ENCODE measurements at regions not wholly inside any gene's neighbourhood (a gene's known extent, or its start where the extent isn't known, plus 50 kb on each side); places are given as distances from the start of the nearest gene placed in this dataset.

- no TSS peak for BruUV-seq (replicated peaks)
- in situ Hi-C loops (cut with HindIII; ENCODE audit: extremely low pct_ligation_motif_present, low pct_unique_long_range_greater_than_20kb) (no loop called here), intact Hi-C loops (cut with micrococcal nuclease; ENCODE audit: unreplicated experiment) (no loop called here)
- DNase-seq (ENCODE audit: low spot score) (no peak), FAIRE-seq (no peak), ATAC-seq (no peak)
- Histone ChIP-seq H4K20me1 (ENCODE audit: insufficient read depth, low read length) (no peaks in the 10 kb centered on the region), H3K4me3 (replicated peaks in 1 of 3; ENCODE audit: insufficient read depth in 1 of 3, low read depth in 2 of 3, low read length in 3 of 3) (no peak overlapping the region), H3K9ac (ENCODE audit: insufficient read depth, low read depth, low read length) (no peak overlapping the region), H3K9me3 (ENCODE audit: low read length) (no peaks in the 10 kb centered on the region), H3K36me3 (replicated peaks in 1 of 2; ENCODE audit: control insufficient read depth in 1 of 2, insufficient read depth in 2 of 2, low read length in 2 of 2) (no peaks in the 10 kb centered on the region), H3K4me2 (ENCODE audit: low read depth, low read length) (no peak overlapping the region), H3K79me2 (ENCODE audit: insufficient read depth, low read length) (no peaks in the 10 kb centered on the region), H3K27ac (ENCODE audit: extremely low read length, insufficient read depth, low read length) (no peak overlapping the region), H3K4me1 (ENCODE audit: insufficient read depth, low read length) (no peaks in the 10 kb centered on the region), H2AFZ (ENCODE audit: low read length) (no peak overlapping the region), H3K27me3 (ENCODE audit: control insufficient read depth in 1 of 2, insufficient read depth in 2 of 2, low read length in 2 of 2) (peaks cover 4 to 30% of the 10 kb centered on the region in 2 experiments)
- CTCF ChIA-PET (ENCODE audit: low intra/inter-chr PET ratio, low total read pairs), result no interaction called here
- TF ChIP-seq PBX2 (CRISPR knock-in tag; IDR thresholded peaks at IDR 0.05), result no peak
- no peak for TF ChIP-seq SP2 (CRISPR knock-in tag; IDR thresholded peaks at IDR 0.05)
- no peak for TF ChIP-seq HNF4A (CRISPR knock-in tag; IDR thresholded peaks at IDR 0.05)
- no peak for TF ChIP-seq ZNF414 (CRISPR knock-in tag; IDR thresholded peaks at IDR 0.05)
- no peak for TF ChIP-seq TIGD3 (CRISPR knock-in tag; IDR thresholded peaks at IDR 0.05; ENCODE audit: borderline replicate concordance)
- TF ChIP-seq ZNF660 (CRISPR knock-in tag; IDR thresholded peaks at IDR 0.05; ENCODE audit: borderline replicate concordance, low read depth), result no peak
- no peak for TF ChIP-seq TEAD2 (CRISPR knock-in tag; IDR thresholded peaks at IDR 0.05)
- TF ChIP-seq ZBTB37 (CRISPR knock-in tag; IDR thresholded peaks at IDR 0.05), result no peak
- TF ChIP-seq ZNF639 (CRISPR knock-in tag; conservative IDR thresholded peaks at IDR 0.05), result no peak
- TF ChIP-seq MXD1 (CRISPR knock-in tag; IDR thresholded peaks at IDR 0.05), result no peak
- no peak for TF ChIP-seq KDM4B (CRISPR knock-in tag; IDR thresholded peaks at IDR 0.05)
- no peak for TF ChIP-seq ZSCAN25 (CRISPR knock-in tag; IDR thresholded peaks at IDR 0.05)
- TF ChIP-seq TP53 (CRISPR knock-in tag; conservative IDR thresholded peaks at IDR 0.05), result no peak
- TF ChIP-seq ZNF709 (CRISPR knock-in tag; IDR thresholded peaks at IDR 0.05), result no peak
- TF ChIP-seq NFE2 (CRISPR knock-in tag; IDR thresholded peaks at IDR 0.05), result no peak
- POLR2A ChIA-PET, result no interaction called here
- WGBS (ENCODE audit: low lambda C conversion rate), result 30% methylated on average over 8 of the region's 10 CpGs
These were observed 845.3 kb downstream of the BRD1 start for GRCh38 chr22:48982321-48982905.

All from HepG2 (cell line).